ENCODE measurements at regions not wholly inside any gene's neighbourhood (a gene's known extent, or its start where the extent isn't known, plus 50 kb on each side); places are given as distances from the start of the nearest gene placed in this dataset.

DNA sequence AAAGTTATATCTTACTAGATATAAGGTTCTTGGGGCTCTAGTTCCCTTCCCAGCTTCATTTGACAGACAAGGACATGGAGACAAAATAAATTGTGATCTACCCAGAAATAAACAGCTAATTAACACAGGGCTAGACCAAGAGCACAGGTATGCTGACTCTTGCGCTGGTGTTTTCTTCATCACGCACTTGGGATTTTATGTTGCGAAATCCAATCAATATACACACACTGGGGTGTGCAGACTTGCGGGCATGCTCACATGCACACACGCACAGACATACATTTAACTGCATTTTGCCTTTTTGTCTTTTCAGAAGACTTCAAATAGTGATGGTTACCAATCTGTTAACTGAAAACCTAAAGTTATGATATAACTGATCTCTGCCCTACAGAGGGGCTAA lies 91.2 kb downstream of the LRATD1 start:
- TF ChIP-seq YY1 (IDR thresholded peaks at IDR 0.05; ENCODE audit: low read depth) (no peak), FOXM1 (IDR thresholded peaks at IDR 0.05; ENCODE audit: borderline replicate concordance, low read depth) (no peak), TAF1 (IDR thresholded peaks at IDR 0.05; ENCODE audit: low read depth) (no peak)

DNA sequence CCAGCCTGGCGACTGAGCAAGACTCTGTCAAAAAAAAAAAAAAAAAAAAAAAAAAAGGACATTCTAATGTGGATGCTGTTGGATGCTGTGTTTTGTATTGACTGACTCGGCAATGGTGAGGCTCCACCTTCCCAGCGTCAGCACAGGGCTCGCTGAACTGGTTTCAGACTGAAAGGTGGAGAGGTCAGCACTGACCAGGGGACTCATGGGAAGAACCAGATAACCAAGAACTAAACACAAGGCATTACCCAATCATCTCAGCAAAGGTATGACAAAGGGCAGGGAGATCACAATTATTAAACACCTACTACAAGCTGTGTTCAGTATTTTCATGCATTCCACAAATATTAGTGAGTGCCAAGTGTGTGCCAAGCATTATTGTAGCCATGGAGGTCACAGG lies 103.2 kb downstream of the LRATD1 start:
- TF ChIP-seq ZBTB7A (IDR thresholded peaks at IDR 0.05; ENCODE audit: low read depth) (no peak), TAF1 (IDR thresholded peaks at IDR 0.05; ENCODE audit: low read depth) (no peak), EGR1 (IDR thresholded peaks at IDR 0.05) (no peak), CEBPB (IDR thresholded peaks at IDR 0.05) (no peak)
- TF ChIP-seq, protein P1, sequence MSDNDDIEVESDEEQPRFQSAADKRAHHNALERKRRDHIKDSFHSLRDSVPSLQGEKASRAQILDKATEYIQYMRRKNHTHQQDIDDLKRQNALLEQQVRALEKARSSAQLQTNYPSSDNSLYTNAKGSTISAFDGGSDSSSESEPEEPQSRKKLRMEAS (IDR thresholded peaks at IDR 0.05), result no peak

DNA sequence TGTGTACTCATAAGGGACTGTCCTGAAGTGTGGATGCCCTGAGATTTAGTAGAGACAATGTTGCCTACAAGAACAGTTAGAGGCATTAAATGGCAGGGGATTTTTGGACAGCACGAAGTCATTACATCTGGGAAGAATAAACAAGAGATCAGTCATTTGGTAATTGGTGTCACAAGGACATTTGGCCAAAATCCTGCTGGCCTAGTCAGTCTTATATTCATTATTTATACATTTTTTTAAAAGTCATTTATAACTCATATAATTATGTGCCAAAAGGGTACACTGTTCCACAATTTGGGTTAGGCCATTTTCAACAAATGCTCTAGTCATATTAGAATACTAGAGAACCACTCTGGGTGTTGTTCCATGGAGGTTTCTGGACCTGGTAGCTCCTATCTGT lies 104.7 kb downstream of the LRATD1 start:
- TF ChIP-seq TEAD4 (IDR thresholded peaks at IDR 0.05) (no peak), RAD21 (IDR thresholded peaks at IDR 0.05; ENCODE audit: low read depth) (no peak), CEBPB (IDR thresholded peaks at IDR 0.05) (no peak), YY1 (IDR thresholded peaks at IDR 0.05; ENCODE audit: low read depth) (no peak), ZBTB7A (IDR thresholded peaks at IDR 0.05; ENCODE audit: low read depth) (no peak), EP300 (IDR thresholded peaks at IDR 0.05; ENCODE audit: borderline replicate concordance) (no peak), TAF1 (IDR thresholded peaks at IDR 0.05; ENCODE audit: low read depth) (no peak)

DNA sequence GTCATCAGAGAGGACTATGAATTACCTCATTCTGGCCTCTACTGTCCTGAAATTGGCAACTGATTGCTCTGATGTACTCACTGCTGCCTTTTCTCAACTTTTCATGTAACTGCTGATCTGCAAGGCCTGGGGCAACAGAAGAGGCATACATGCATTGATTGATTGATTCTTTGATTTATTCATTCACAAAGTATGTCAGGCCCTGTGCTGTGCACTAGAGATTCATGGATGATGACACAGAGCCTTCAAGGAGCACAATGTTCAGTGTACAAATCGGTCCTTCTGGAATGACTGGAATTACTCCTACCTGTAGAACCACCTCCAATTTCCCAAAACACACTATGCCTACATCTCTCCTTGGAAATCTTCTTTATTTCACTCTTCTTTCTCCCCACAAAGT lies 111.3 kb downstream of the LRATD1 start:
- TF ChIP-seq EGR1 (IDR thresholded peaks at IDR 0.05) (no peak), TCF12 (IDR thresholded peaks at IDR 0.05; ENCODE audit: low read depth) (no peak), RAD21 (IDR thresholded peaks at IDR 0.05; ENCODE audit: low read depth) (no peak), FOXM1 (IDR thresholded peaks at IDR 0.05; ENCODE audit: borderline replicate concordance, low read depth) (no peak), TAF1 (IDR thresholded peaks at IDR 0.05; ENCODE audit: low read depth) (no peak), NFIC (IDR thresholded peaks at IDR 0.05) (no peak), YY1 (IDR thresholded peaks at IDR 0.05; ENCODE audit: low read depth) (no peak), TEAD4 (IDR thresholded peaks at IDR 0.05) (no peak), ZBTB7A (IDR thresholded peaks at IDR 0.05; ENCODE audit: low read depth) (no peak), CEBPB (IDR thresholded peaks at IDR 0.05) (no peak), EP300 (IDR thresholded peaks at IDR 0.05; ENCODE audit: borderline replicate concordance) (no peak), CREB1 (IDR thresholded peaks at IDR 0.05; ENCODE audit: low read depth) (no peak)
- TF ChIP-seq, protein P2, sequence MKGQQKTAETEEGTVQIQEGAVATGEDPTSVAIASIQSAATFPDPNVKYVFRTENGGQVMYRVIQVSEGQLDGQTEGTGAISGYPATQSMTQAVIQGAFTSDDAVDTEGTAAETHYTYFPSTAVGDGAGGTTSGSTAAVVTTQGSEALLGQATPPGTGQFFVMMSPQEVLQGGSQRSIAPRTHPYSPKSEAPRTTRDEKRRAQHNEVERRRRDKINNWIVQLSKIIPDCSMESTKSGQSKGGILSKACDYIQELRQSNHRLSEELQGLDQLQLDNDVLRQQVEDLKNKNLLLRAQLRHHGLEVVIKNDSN (IDR thresholded peaks at IDR 0.05), result no peak
- TF ChIP-seq, protein P1 (IDR thresholded peaks at IDR 0.05), result no peak
- TF ChIP-seq, protein P3, sequence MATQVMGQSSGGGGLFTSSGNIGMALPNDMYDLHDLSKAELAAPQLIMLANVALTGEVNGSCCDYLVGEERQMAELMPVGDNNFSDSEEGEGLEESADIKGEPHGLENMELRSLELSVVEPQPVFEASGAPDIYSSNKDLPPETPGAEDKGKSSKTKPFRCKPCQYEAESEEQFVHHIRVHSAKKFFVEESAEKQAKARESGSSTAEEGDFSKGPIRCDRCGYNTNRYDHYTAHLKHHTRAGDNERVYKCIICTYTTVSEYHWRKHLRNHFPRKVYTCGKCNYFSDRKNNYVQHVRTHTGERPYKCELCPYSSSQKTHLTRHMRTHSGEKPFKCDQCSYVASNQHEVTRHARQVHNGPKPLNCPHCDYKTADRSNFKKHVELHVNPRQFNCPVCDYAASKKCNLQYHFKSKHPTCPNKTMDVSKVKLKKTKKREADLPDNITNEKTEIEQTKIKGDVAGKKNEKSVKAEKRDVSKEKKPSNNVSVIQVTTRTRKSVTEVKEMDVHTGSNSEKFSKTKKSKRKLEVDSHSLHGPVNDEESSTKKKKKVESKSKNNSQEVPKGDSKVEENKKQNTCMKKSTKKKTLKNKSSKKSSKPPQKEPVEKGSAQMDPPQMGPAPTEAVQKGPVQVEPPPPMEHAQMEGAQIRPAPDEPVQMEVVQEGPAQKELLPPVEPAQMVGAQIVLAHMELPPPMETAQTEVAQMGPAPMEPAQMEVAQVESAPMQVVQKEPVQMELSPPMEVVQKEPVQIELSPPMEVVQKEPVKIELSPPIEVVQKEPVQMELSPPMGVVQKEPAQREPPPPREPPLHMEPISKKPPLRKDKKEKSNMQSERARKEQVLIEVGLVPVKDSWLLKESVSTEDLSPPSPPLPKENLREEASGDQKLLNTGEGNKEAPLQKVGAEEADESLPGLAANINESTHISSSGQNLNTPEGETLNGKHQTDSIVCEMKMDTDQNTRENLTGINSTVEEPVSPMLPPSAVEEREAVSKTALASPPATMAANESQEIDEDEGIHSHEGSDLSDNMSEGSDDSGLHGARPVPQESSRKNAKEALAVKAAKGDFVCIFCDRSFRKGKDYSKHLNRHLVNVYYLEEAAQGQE (IDR thresholded peaks at IDR 0.05; ENCODE audit: low read depth), result no peak

DNA sequence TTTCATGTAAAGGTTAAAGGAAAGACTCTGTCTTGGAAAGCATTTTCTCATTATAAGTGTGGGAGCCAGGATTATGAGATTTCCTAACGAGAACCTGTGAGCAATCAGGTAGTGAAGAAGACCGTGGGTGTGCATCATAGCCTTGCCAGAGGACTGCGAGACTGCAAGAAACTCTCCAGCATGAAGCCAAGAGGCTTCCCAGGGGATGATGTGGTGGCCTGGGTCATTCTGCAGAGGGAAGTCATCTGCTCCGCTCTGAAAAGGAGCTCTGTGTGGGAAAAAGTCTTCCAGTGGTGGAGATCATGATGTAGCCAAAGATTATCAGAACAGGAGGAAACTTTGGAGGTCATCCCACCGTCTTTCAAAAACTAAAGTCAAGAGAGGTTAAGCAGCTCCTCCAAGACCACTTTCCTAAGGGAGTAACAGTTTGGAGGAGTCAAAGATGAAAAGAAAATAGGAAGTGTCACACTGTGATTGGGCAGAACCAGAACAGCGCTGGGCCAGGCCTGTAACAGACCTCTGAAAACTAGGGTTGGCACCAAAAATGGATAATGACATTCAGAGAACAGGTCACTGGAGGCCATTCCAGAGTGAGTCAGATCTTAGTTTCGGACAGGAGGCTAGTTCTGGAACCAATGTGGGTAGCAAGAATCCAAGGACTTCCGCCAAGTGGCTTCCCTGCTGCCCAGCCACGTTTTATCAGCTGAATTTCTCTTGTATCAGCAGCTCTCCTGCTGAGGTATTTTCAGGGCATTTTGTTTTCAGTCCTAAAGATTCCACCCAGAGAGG lies 113.0 kb downstream of the LRATD1 start:
- no peak for TF ChIP-seq EGR1 (IDR thresholded peaks at IDR 0.05)
- TF ChIP-seq RAD21 (IDR thresholded peaks at IDR 0.05; ENCODE audit: low read depth), result no peak
- TF ChIP-seq TAF1 (IDR thresholded peaks at IDR 0.05; ENCODE audit: low read depth), result no peak
- TF ChIP-seq FOXM1 (IDR thresholded peaks at IDR 0.05; ENCODE audit: borderline replicate concordance, low read depth), result no peak
- TF ChIP-seq, protein P3 (IDR thresholded peaks at IDR 0.05; ENCODE audit: low read depth), result no peak
- no peak for TF ChIP-seq CREB1 (IDR thresholded peaks at IDR 0.05; ENCODE audit: low read depth)
- TF ChIP-seq, protein P2 (IDR thresholded peaks at IDR 0.05), result no peak
- TF ChIP-seq TCF12 (IDR thresholded peaks at IDR 0.05; ENCODE audit: low read depth), result no peak
- no peak for TF ChIP-seq CEBPB (IDR thresholded peaks at IDR 0.05)
- TF ChIP-seq TEAD4 (IDR thresholded peaks at IDR 0.05), result no peak
- TF ChIP-seq EP300 (IDR thresholded peaks at IDR 0.05; ENCODE audit: borderline replicate concordance), result no peak
- no peak for TF ChIP-seq NFIC (IDR thresholded peaks at IDR 0.05)
- TF ChIP-seq, protein P1 (IDR thresholded peaks at IDR 0.05), result no peak
- no peak for TF ChIP-seq YY1 (IDR thresholded peaks at IDR 0.05; ENCODE audit: low read depth)

DNA sequence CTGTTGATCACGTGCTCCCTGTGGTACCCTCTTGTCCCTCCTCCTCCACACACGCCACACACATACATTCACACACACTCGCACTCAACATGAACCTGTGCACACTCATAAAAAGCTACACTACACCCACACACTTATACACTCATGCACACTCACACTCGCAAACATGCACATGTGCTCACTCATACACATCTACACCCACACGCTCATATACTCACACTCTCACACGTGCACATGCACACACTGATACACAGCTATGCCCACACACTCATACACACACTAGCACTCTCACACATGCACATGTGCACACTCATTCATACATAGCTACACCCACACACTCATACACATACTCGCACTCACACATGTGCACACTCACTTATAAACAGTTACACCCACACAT lies 113.6 kb downstream of the LRATD1 start:
- TF ChIP-seq RAD21 (IDR thresholded peaks at IDR 0.05; ENCODE audit: low read depth) (no peak), EP300 (IDR thresholded peaks at IDR 0.05; ENCODE audit: borderline replicate concordance) (no peak), ZBTB7A (IDR thresholded peaks at IDR 0.05; ENCODE audit: low read depth) (no peak), FOXM1 (IDR thresholded peaks at IDR 0.05; ENCODE audit: borderline replicate concordance, low read depth) (no peak), TAF1 (IDR thresholded peaks at IDR 0.05; ENCODE audit: low read depth) (no peak), CREB1 (IDR thresholded peaks at IDR 0.05; ENCODE audit: low read depth) (no peak), YY1 (IDR thresholded peaks at IDR 0.05; ENCODE audit: low read depth) (no peak), EGR1 (IDR thresholded peaks at IDR 0.05) (no peak), TCF12 (IDR thresholded peaks at IDR 0.05; ENCODE audit: low read depth) (no peak), NFIC (IDR thresholded peaks at IDR 0.05) (no peak), TEAD4 (IDR thresholded peaks at IDR 0.05) (no peak), CEBPB (IDR thresholded peaks at IDR 0.05) (no peak)
- TF ChIP-seq, protein P3 (IDR thresholded peaks at IDR 0.05; ENCODE audit: low read depth), result no peak
- TF ChIP-seq, protein P2 (IDR thresholded peaks at IDR 0.05), result no peak
- TF ChIP-seq, protein P1 (IDR thresholded peaks at IDR 0.05), result no peak
